Posterior cingulate gyrus (tissue), 11 donors: ENCODE measurements at regions not wholly inside any gene's neighbourhood (a gene's known extent, or its start where the extent isn't known, plus 50 kb on each side); places are given as distances from the start of the nearest gene placed in this dataset.

Experiments used
- DNase-seq, 10 donors: peaks; one replicate each; pipeline versions ENCODE4 v3.0.0 to v3.0.0-alpha.2; 2020 to 2021; ENCODE audit warnings: mixed read lengths in 3 of 10
- intact Hi-C: fragments of 100-400 bp; cut with DNase I; formaldehyde crosslinking; loops from one replicate; pipeline ENCODE4 v1.15.1; 2023

DNA sequence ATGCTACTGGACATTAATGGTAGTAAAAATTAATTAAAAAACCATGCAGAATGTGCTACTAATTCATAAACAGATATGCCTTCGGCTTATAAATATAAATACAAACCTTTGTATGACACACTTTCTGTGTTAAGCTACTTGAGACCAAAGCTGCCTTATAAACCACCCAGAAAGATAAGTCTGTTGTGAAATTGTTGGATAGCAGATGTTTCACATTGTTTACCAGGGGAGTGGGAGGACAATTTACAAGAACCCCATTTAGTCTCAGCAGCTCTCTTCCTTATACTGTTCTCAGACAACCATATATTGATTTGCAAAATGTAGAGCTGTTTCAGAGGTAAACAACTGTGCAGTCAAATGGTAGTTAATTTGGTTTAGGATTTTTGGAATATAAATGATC lies 524.4 kb downstream of the PRR16 start:
- no peak for DNase-seq
- intact Hi-C loops = no loop called here

- intact Hi-C loops = no loop called here
- DNase-seq = no peak
Measured at GRCh38 chr5:120988941-120989340, 524.8 kb downstream of the PRR16 start.

DNA sequence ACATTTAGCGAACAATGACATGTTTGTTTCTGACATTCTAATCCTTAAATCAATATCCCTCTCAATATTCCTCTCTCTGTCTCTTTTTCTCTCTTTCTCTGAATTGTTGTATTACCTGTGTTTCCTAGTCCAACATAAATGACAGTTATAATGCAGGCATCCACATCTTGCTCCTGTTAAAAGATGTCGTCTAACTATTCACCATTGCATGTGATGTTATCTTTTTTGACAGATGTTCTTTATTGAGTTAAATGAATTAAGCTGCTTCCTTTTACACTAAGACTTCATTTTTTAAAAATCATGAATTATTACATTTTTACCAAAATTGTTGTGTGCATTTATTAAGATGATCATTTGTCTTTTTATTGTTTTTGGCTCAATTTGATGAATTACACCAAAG lies 527.5 kb downstream of the PRR16 start:
- DNase-seq = no peak
- intact Hi-C loops = no loop called here

- intact Hi-C loops = no loop called here
- no peak for DNase-seq
Measured at GRCh38 chr5:120994112-120994511, 530.0 kb downstream of the PRR16 start.

DNA sequence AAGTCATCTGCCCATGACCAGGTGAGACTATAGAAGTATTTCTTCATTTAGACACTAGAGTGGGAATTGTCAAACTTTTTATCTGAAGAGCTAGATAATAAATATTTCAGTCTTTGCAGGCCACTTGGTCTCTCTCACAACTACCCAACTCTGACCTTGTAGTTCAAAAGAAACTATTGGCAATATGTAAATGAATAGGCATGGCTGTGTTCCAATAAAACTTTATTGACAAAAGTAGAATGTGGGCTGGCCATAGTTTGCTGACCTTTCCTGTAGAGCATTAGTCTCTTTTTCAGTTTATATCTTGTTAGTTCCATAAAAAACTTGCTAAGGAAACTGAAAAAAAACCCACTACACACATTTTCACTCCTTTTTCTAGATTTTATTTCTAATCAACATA lies 535.5 kb downstream of the PRR16 start:
- no peak for DNase-seq
- intact Hi-C loops = no loop called here

DNA sequence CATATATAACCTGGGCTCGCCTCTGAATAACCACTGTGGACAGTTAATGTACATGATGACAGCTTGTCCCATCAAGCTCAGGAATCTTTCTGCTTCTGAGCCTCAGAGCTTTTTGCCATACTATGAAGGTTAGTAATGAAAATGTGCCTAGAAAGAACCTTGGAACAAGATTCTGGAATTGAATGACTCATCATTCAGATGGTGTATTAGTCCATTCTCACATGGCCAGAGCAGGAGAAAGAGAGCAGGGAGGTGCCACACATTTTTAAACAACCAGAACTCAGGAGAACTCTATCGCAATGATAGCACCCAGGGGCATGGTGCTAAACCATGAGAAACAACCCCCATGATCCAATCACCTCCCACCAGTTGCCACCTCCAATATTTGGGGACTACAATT lies 542.1 kb downstream of the PRR16 start:
- no peak for DNase-seq
- intact Hi-C loops = no loop called here

GRCh38 chr5:121008041-121008440 lies 543.9 kb downstream of the PRR16 start:
- no peak for DNase-seq
- intact Hi-C loops = no loop called here

GRCh38 chr5:121009058-121009457 lies 545.0 kb downstream of the PRR16 start:
- DNase-seq = no peak
- intact Hi-C loops = no loop called here

GRCh38 chr5:121018004-121018403 lies 553.9 kb downstream of the PRR16 start:
- intact Hi-C loops = no loop called here
- no peak for DNase-seq

DNA sequence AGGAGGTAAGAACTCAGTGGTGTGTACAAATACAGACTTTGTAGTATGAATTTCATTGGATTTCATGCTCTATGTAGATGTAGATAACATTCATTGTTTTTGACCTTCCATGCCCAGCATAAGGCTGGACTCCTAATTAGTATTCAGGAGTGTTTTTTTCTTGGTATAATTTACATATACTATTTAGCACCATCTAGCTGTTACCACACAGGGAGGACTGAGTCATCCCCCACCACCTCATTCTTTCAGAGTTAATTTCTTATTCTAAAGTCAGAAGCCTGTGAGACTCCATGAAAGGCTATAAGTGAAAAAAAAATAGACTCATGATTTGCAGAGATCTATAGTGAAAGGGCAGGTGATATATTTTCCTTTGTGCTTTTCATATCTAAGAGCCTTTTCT lies 555.0 kb downstream of the PRR16 start:
- intact Hi-C loops = no loop called here
- DNase-seq = no peak

DNA sequence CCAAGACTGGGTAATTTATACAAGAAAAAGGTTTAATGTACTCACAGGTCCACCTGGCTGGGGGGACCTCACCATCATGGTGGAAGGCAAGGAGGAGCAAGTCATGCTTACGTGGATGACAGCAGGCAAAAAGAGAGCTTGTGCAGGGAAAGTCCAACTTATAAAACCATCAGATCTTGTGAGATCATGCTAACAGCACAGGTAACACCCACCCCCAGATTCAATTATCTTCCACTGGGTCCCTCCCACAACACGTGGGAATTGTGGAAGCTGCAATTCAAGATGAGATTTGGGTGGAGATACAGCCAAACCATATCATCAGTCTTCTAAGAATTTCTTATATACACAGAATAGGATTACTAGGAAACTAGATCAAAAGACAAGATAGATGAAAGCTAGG lies 555.6 kb downstream of the PRR16 start:
- intact Hi-C loops = no loop called here
- no peak for DNase-seq

- intact Hi-C loops = no loop called here
- no peak for DNase-seq
Measured at GRCh38 chr5:121021681-121022080, 557.6 kb downstream of the PRR16 start.

DNA sequence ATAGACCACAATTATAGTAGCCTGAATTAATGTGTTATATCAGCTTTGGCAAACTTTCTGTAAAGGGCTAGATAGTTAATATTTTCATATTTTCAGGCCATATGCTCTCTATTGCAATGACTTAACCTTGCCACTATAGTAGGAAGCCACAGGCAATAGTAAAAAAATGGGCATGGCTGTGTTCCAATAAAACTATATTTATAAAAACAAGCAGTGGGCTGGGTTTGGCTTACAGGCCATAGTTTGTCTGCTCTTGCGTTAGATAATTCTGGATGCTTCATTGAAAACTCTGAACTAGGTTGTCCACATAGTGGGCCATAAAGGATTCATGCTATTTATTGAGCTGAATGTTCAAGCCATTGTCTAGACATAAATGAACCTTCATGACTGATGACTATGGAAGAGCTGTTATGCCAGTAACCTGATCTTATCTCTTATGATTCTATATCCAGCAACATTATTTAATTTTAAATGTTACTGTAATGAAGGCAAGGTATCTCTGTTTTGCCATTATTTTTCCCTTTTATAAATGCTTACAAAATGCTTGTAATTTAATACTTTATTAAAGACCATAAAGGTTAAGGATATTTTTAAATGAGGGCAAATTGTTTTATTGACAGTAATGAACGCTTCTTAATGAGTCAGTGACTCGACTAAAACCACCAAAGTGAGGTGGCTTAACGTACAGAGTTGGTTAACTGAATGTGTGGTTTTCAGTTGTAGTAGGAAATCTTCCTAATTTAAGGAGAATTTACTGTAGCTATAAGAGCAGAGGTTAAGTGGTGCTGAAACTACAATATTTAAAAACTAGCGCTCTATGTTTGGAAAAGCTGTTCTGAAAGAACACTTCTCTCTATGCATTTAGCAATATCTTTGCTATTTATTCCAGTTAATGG lies 560.6 kb downstream of the PRR16 start:
- DNase-seq = no peak
- intact Hi-C loops = no loop called here

GRCh38 chr5:121025671-121026070 lies 561.6 kb downstream of the PRR16 start:
- intact Hi-C loops = no loop called here
- no peak for DNase-seq

- intact Hi-C loops = no loop called here
- DNase-seq = no peak
Measured at GRCh38 chr5:121027636-121028035, 563.5 kb downstream of the PRR16 start.

- intact Hi-C loops = no loop called here
- no peak for DNase-seq
Measured at GRCh38 chr5:121029536-121030245, 565.6 kb downstream of the PRR16 start.

GRCh38 chr5:121031491-121031890 lies 567.4 kb downstream of the PRR16 start:
- DNase-seq = no peak
- intact Hi-C loops = no loop called here

GRCh38 chr5:121033334-121033733 lies 569.2 kb downstream of the PRR16 start:
- intact Hi-C loops = no loop called here
- DNase-seq = no peak

GRCh38 chr5:121038438-121038837 lies 574.3 kb downstream of the PRR16 start:
- intact Hi-C loops = no loop called here
- no peak for DNase-seq

DNA sequence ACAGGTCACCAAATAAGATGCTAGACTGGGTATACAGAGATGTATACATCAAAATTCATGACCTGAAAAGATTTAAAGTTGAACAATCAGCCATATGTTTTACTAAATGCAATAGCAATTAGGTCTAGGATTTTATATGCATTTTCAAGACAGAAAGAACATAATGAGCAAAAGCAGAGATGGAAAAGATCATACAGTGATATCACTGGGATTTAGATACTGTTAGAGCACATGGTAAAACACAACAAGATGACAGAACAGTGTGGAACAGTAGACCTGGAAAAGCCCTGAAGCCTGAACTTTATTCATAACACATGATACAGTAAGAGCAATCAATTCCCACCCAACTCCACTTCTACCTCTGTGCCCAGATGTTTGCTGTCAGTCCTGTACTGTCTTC lies 585.9 kb downstream of the PRR16 start:
- DNase-seq = no peak
- intact Hi-C loops = no loop called here

DNA sequence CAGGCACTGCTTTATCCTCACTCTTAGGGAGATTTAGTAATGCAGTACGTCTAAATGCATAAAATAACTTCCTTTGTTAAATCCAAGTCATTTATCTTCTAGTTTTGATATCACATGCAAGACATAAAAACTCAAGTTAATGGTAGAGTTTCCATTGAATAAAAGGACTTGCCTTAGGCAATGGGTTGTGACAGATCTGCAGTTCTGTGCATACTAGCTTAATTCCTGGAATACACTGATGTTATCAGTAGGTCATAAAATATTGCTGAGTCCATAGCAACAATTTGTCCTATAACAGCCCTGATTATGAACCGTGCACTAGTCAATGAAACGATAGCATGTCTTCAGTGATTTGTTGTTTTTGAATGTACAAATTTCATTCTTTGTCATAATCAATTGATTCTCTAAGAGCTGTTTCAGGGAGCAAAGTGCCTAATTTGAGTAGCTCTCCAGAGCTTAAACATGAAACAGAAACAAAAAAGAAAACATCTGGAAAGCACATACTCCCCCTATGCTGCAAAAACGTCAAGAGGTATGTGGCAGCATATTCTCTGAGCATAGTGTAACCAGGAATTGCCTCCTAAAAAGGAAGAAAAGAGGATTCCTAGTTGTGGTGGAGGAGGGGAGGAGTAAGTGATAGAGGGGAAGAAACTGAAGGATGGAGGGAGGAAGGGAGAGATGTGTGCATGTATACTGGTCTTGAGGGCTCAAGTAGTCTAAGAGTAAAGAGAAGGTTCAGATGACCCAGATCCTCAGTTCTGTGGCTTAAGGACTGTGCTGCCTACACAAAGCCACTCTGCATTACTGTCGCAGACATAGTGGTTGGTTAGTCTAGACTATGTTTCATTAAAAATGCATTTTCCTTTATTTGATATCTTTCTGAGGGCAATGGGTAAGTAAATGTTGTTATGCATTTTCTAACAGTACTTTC lies 589.2 kb downstream of the PRR16 start:
- intact Hi-C loops = no loop called here
- no peak for DNase-seq
